Activated naive CD4-positive, alpha-beta T cell treated with anti-CD3 and anti-CD28 coated beads, Interleukin-2, amount 50 U/mL, for 24 hours (primary cell): ENCODE measurements at regions not wholly inside any gene's neighbourhood (a gene's known extent, or its start where the extent isn't known, plus 50 kb on each side); places are given as distances from the start of the nearest gene placed in this dataset.
"Not testable (repeated sequence)": the region's sequence is repeated elsewhere in the genome, so short reads cannot be mapped to it uniquely, and the experiment has no call there.

Experiments
- H3K27ac Mint-ChIP-seq: one replicate; pipeline ENCODE4 v1.8.0; 2021; ENCODE audit warnings: mild to moderate bottlenecking, mixed read lengths
- H3K27me3 Mint-ChIP-seq: one replicate; pipeline ENCODE4 v1.8.0; 2021; ENCODE audit warnings: mixed read lengths
- H3K36me3 Mint-ChIP-seq: one replicate; pipeline ENCODE4 v1.8.0; 2021; ENCODE audit warnings: mixed read lengths
- H3K4me1 Mint-ChIP-seq: one replicate; pipeline ENCODE4 v1.8.0; 2021; ENCODE audit warnings: mixed read lengths
- H3K4me3 Mint-ChIP-seq: one replicate; pipeline ENCODE4 v1.8.0; 2021; ENCODE audit warnings: mild to moderate bottlenecking, mixed read lengths
- H3K9me3 Mint-ChIP-seq: one replicate; pipeline ENCODE4 v1.8.0; 2021; ENCODE audit warnings: mixed read lengths

GRCh38 chr6:84349542-84349941 is 122.1 kb upstream of the CEP162 start:
- Mint-ChIP-seq H3K36me3 (no peaks in the 10 kb centered on the region), H3K27ac (no peak overlapping the region), H3K4me3 (no peak overlapping the region), H3K27me3 (no peaks in the 10 kb centered on the region), H3K4me1 (no peaks in the 10 kb centered on the region), H3K9me3 (peaks cover 4% of the 10 kb centered on the region)

DNA sequence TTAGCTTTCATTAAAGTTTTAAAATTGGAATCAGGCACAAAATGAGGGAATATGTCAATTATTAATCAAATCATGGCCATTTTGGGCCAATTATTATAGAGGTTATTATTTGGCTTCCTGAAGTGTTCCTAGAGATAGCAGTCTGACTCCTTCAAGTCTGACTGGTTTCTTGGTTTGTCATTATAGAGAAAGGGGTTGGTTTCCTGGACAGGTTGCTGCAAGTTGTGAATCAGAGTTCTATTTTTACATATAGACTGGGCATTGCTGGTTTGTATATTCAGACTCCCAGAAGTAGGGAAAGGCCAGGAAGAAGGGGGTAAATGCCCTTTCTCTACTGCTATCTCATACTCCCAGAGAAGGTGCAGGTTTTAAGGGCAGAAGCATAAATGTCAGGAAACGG is 121.4 kb upstream of the CEP162 start:
- Mint-ChIP-seq H3K27me3 (no peaks in the 10 kb centered on the region), H3K27ac (no peak overlapping the region), H3K4me3 (no peak overlapping the region), H3K9me3 (peaks cover 4% of the 10 kb centered on the region), H3K36me3 (no peaks in the 10 kb centered on the region), H3K4me1 (no peaks in the 10 kb centered on the region)

DNA sequence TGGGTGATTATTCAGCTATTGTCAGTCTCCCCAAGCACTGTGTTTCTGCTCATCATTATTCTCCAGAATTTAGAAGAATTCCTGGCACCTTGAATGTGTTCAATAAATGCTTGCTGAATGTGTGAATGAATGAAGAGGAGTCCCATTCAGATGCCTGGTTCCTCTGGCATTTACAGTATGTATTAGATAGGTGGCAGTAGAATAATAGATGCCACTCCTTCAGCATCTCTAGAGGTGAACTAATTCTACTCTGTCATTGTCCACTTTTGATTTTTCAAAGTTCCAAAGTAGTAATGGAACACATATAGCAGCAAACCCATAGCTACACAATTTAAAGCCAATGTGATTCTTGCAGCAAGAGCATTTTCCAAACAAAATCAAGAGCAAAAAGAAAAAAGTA is 118.9 kb upstream of the CEP162 start:
- no peaks in the 10 kb centered on the region for H3K4me1 Mint-ChIP-seq
- H3K27me3 Mint-ChIP-seq = no peaks in the 10 kb centered on the region
- no peak overlapping the region for H3K4me3 Mint-ChIP-seq

DNA sequence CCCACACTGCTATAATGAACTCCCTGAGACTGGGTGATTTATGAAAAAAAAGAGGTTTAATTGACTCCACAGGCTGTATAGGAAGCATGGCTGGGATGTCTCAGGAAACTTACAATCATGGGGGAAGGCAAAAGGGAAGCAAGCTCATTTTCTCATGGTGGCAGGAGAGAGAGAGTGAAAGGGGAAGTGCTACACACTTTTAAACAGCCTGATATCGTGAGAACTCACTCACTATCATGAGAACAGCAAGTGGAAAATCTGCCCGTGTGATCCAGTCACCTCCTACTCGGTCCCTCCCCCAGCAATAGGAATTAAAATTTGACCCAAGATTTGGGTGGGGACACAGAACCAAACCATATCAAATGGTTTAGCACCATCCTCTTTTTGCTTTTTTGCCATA is 116.6 kb upstream of the CEP162 start:
- no peaks in the 10 kb centered on the region for H3K36me3 Mint-ChIP-seq
- H3K4me1 Mint-ChIP-seq = no peaks in the 10 kb centered on the region
- no peaks in the 10 kb centered on the region for H3K27me3 Mint-ChIP-seq
- H3K27ac Mint-ChIP-seq = no peak overlapping the region
- H3K4me3 Mint-ChIP-seq = no peak overlapping the region
- H3K9me3 Mint-ChIP-seq = peaks cover 11% of the 10 kb centered on the region

More for the DNA sequence above, 118.9 kb upstream of the CEP162 start:
- peaks cover 4% of the 10 kb centered on the region for H3K9me3 Mint-ChIP-seq
- no peaks in the 10 kb centered on the region for H3K36me3 Mint-ChIP-seq
- no peak overlapping the region for H3K27ac Mint-ChIP-seq

- no peaks in the 10 kb centered on the region for H3K4me1 Mint-ChIP-seq
- H3K27me3 Mint-ChIP-seq = no peaks in the 10 kb centered on the region
- peaks cover 12% of the 10 kb centered on the region for H3K9me3 Mint-ChIP-seq
- no peaks in the 10 kb centered on the region for H3K36me3 Mint-ChIP-seq
- no peak overlapping the region for H3K27ac Mint-ChIP-seq
- no peak overlapping the region for H3K4me3 Mint-ChIP-seq
Observed at GRCh38 chr6:84340422-84340821, 113.0 kb upstream of the CEP162 start.

GRCh38 chr6:84333842-84334241 is 106.4 kb upstream of the CEP162 start:
- Mint-ChIP-seq H3K27ac (no peak overlapping the region), H3K9me3 (peaks cover 6% of the 10 kb centered on the region), H3K4me1 (no peaks in the 10 kb centered on the region), H3K4me3 (no peak overlapping the region), H3K27me3 (no peaks in the 10 kb centered on the region), H3K36me3 (no peaks in the 10 kb centered on the region)

DNA sequence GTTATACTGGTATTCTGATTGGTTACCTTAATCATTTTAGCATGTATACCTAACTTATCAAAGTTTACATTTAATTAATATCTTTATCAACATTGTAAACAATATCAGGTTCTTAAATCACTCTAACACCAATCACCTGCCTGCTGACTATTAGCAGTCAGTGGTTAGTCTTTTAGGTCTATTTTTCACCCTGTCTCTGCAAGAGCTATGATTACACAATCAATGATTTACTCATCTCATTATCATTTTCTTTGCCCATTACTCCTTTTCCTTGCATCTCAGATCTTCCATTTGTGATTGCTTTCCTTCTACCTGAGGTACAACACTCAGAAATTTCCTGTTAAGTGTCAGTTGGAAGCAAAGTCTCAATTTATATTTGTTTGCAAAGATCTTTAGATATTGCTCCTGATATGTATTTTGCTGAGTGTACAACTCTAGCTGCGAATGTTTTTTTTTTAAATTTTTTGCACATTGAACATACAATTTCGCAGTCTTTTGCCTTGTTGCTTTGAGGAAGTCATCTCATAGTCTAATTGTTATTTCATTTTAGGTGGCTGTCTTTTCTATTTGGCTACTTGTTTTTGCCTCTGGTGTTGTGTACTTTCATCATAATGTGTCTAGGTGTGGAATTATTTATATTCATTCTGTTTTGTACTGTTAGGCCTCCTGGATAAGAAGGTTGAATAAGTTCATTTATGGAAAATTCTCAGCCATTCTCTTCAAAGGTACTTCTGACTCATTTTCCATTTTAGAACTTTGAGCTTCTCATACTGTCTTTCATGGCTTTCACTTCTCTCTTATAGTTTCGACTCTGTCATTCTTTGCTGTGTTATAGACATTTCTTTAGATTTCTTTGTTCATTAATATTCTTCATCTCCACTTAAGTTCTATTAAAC is 104.9 kb upstream of the CEP162 start:
- Mint-ChIP-seq H3K36me3 (no peaks in the 10 kb centered on the region), H3K9me3 (peaks cover 6% of the 10 kb centered on the region), H3K27me3 (no peaks in the 10 kb centered on the region), H3K4me1 (no peaks in the 10 kb centered on the region), H3K27ac (no peak overlapping the region), H3K4me3 (no peak overlapping the region)

- Mint-ChIP-seq H3K9me3 (no peaks in the 10 kb centered on the region), H3K36me3 (no peaks in the 10 kb centered on the region), H3K27ac (no peak overlapping the region), H3K4me1 (no peaks in the 10 kb centered on the region), H3K27me3 (no peaks in the 10 kb centered on the region), H3K4me3 (no peak overlapping the region)
Observed at GRCh38 chr6:84330325-84330724, 102.9 kb upstream of the CEP162 start.

- Mint-ChIP-seq H3K27me3 (no peaks in the 10 kb centered on the region), H3K9me3 (no peaks in the 10 kb centered on the region), H3K36me3 (no peaks in the 10 kb centered on the region)
Observed at GRCh38 chr6:84329516-84329915, 102.1 kb upstream of the CEP162 start.

DNA sequence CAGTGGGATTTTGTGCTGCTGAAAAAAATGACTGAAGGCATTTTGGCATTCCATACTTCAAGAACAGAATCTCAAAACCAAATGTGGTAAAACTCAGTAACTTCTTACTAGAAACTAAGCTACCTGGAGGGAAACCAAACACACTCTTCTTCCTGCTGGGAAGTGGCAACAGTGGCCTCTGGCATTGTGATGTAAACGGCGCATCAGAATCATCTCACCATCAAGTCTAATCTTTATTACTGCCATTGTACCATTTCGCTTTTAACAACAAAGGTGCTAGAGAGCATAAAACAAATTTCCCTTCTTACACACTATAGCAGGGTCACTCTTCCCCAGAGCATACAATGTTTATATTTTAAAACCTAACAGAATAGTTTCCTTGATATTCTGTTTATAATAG is 101.6 kb upstream of the CEP162 start:
- Mint-ChIP-seq H3K4me1 (no peaks in the 10 kb centered on the region), H3K4me3 (no peak overlapping the region), H3K27ac (no peak overlapping the region), H3K27me3 (no peaks in the 10 kb centered on the region), H3K36me3 (no peaks in the 10 kb centered on the region), H3K9me3 (no peaks in the 10 kb centered on the region)

More at GRCh38 chr6:84329516-84329915, 102.1 kb upstream of the CEP162 start:
- H3K4me3 Mint-ChIP-seq = no peak overlapping the region
- no peaks in the 10 kb centered on the region for H3K4me1 Mint-ChIP-seq
- no peak overlapping the region for H3K27ac Mint-ChIP-seq

DNA sequence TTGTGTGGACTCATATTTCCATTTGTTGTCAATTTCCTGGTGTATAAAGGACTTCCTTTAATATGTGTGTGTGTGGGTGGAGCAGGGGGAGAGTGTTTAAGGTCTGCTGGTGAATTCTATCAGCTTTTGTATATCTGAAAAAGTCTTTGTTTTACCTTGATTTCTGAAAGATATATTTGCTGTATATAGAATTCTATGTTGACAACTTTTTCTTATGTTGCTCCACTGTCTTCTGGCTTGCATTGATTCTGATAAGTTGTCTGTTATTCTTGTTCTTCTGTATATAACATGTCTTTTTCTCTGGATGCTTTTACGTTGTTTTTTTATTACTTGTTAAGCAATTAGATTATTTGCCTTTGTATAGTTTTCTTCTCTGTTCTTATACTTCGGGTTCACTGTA is 90.0 kb upstream of the CEP162 start:
- Mint-ChIP-seq H3K36me3 (no peaks in the 10 kb centered on the region), H3K4me3 (no peak overlapping the region), H3K27ac (no peak overlapping the region), H3K4me1 (no peaks in the 10 kb centered on the region), H3K27me3 (no peaks in the 10 kb centered on the region), H3K9me3 (peaks cover 15% of the 10 kb centered on the region)

DNA sequence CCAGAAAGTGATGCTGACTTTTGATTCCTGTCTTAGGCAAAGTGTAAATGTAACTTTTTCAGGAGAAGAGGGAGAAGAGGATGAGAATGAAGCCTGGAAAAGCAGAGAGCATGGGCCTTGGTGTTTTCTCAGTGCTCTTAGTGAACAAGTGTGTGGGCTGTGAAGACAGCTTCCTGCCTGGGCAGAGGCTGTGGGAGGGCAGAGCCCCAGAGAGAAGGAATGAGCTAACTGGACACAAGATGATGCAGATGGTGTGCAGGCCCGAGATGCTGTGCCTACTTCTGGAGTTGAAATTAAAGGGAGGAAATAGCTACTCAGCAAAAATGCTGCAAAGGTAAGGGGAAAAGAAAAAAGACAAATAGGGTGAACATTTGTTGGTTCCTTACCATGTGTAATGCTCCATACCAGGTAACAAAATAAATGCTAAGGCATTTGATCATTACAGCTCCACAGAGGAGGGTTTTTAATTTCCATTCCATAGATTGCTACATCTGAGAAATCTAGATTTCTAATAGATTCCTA is 87.0 kb upstream of the CEP162 start:
- Mint-ChIP-seq H3K36me3 (no peaks in the 10 kb centered on the region), H3K4me1 (no peaks in the 10 kb centered on the region), H3K4me3 (no peak overlapping the region), H3K27me3 (no peaks in the 10 kb centered on the region), H3K9me3 (peaks cover 13% of the 10 kb centered on the region), H3K27ac (no peak overlapping the region)

DNA sequence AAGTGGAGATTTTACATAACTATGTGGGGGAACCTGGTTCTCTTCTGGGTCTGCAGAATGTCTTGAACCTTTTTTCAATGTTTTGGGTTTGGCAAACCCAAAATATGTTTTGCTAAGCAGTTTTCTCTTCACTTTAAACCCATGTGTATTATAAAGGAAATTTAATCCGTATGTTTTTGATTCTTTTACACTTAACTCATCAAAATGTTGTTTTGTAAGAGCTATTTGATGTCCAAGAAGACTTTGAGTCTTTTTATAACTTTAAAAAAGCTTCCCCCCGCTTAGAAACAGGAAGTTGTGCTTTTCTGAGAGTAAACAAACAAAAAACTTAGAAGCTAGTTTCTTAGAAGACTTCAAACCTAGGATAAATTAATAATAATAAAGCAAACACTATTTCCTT is 81.9 kb upstream of the CEP162 start:
- Mint-ChIP-seq H3K36me3 (no peaks in the 10 kb centered on the region), H3K4me3 (no peak overlapping the region), H3K27ac (no peak overlapping the region), H3K9me3 (no peaks in the 10 kb centered on the region), H3K27me3 (no peaks in the 10 kb centered on the region), H3K4me1 (no peaks in the 10 kb centered on the region)

DNA sequence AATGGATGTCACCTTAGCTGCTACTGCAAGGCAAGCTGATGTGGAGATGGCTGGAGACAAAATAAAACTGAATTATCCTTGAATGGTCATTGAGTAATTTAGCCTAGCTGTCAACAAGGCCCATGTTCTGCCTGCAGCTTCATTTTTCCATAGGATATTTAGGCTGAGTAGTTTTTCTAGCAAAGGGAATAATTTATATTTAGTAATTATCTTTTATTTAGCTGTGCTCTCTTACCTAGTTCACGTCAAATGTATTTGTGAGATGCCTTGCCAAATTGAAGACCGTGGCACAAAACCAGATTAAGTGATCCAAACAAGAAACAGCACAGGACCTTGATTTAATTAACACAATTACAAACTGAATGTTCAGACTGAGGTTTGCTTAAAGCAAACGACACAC is 77.4 kb upstream of the CEP162 start:
- Mint-ChIP-seq H3K9me3 (no peaks in the 10 kb centered on the region), H3K27me3 (no peaks in the 10 kb centered on the region), H3K4me1 (no peaks in the 10 kb centered on the region), H3K27ac (no peak overlapping the region), H3K36me3 (no peaks in the 10 kb centered on the region), H3K4me3 (no peak overlapping the region)

DNA sequence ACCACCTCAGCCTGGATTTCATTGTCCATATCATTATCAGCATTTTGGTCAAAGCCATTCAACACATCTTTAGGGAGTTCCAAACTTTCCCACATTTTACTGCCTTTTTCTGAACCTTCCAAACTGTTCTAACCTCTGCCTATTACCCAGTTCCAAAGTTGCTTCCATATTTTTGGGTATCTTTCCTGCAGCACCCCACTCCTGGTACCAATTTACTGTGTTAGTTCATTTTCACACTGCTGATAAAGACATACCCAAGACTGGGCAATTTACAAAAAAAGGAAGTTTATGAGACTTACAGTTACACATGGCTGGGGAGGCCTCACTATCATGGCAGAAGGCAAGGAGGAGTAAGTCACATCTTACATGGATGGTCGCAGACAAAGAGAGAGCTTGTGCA is 63.6 kb upstream of the CEP162 start:
- peaks cover 16% of the 10 kb centered on the region for H3K9me3 Mint-ChIP-seq
- H3K27ac Mint-ChIP-seq = not testable (repeated sequence)

GRCh38 chr6:84284428-84285049 is 57.1 kb upstream of the CEP162 start:
- H3K27ac Mint-ChIP-seq = no peak overlapping the region
- peaks cover 9% of the 10 kb centered on the region for H3K9me3 Mint-ChIP-seq
- H3K36me3 Mint-ChIP-seq = no peaks in the 10 kb centered on the region
- peaks cover 5% of the 10 kb centered on the region for H3K27me3 Mint-ChIP-seq
- no peaks in the 10 kb centered on the region for H3K4me1 Mint-ChIP-seq
- H3K4me3 Mint-ChIP-seq = no peak overlapping the region

More for the DNA sequence above, 63.6 kb upstream of the CEP162 start:
- H3K4me1 Mint-ChIP-seq, H3K4me3 Mint-ChIP-seq, H3K36me3 Mint-ChIP-seq, H3K27me3 Mint-ChIP-seq: not testable (repeated sequence)
